DMS114 treated with DMSO at 0.1 percent for 48 hours (cell line): ENCODE measurements at regions not wholly inside any gene's neighbourhood (a gene's known extent, or its start where the extent isn't known, plus 50 kb on each side); places are given as distances from the start of the nearest gene placed in this dataset.

ENCODE experiments used
- DNase-seq: peaks from one replicate; lab custom pipeline; 2025; ENCODE audit not compliant: unreplicated experiment; lab: John Stamatoyannopoulos, UW

- no peak for DNase-seq
Observed at GRCh38 chr7:115153176-115153575, 231.3 kb downstream of the MDFIC start.

GRCh38 chr7:115146148-115146547 is 224.3 kb downstream of the MDFIC start:
- DNase-seq, result no peak

- no peak for DNase-seq
Observed at GRCh38 chr7:115145512-115145911, 223.6 kb downstream of the MDFIC start.

- no peak for DNase-seq
Observed at GRCh38 chr7:115137816-115138215, 215.9 kb downstream of the MDFIC start.

- no peak for DNase-seq
Observed at GRCh38 chr7:115136796-115137443, 215.0 kb downstream of the MDFIC start.

GRCh38 chr7:115135769-115136410 is 214.0 kb downstream of the MDFIC start:
- DNase-seq, result no peak

- DNase-seq, result no peak
Observed at GRCh38 chr7:115135146-115135545, 213.3 kb downstream of the MDFIC start.

GRCh38 chr7:115133248-115133647 is 211.4 kb downstream of the MDFIC start:
- no peak for DNase-seq

- no peak for DNase-seq
Observed at GRCh38 chr7:115132096-115132495, 210.2 kb downstream of the MDFIC start.

- DNase-seq, result no peak
Observed at GRCh38 chr7:115128154-115128553, 206.3 kb downstream of the MDFIC start.

- no peak for DNase-seq
Observed at GRCh38 chr7:115127399-115128021, 205.6 kb downstream of the MDFIC start.

- DNase-seq, result no peak
Observed at GRCh38 chr7:115125750-115126149, 203.9 kb downstream of the MDFIC start.

- DNase-seq, result no peak
Observed at GRCh38 chr7:115125312-115125711, 203.4 kb downstream of the MDFIC start.

- DNase-seq, result no peak
Observed at GRCh38 chr7:115124409-115124939, 202.6 kb downstream of the MDFIC start.

GRCh38 chr7:115123441-115123840 is 201.5 kb downstream of the MDFIC start:
- no peak for DNase-seq

GRCh38 chr7:115122388-115122787 is 200.5 kb downstream of the MDFIC start:
- DNase-seq, result no peak

GRCh38 chr7:115117748-115118147 is 195.9 kb downstream of the MDFIC start:
- DNase-seq, result no peak

GRCh38 chr7:115116773-115117715 is 195.2 kb downstream of the MDFIC start:
- DNase-seq, result no peak

- no peak for DNase-seq
Observed at GRCh38 chr7:115113776-115114175, 191.9 kb downstream of the MDFIC start.

GRCh38 chr7:115113131-115113530 is 191.2 kb downstream of the MDFIC start:
- no peak for DNase-seq

- no peak for DNase-seq
Observed at GRCh38 chr7:115110523-115110922, 188.6 kb downstream of the MDFIC start.
